PC-9 (cell line): ENCODE measurements at regions not wholly inside any gene's neighbourhood (a gene's known extent, or its start where the extent isn't known, plus 50 kb on each side); places are given as distances from the start of the nearest gene placed in this dataset.

Experiments used
- BruUV-seq: library from RNA; stranded (reverse); fragments of 400-500 nt; replicated peaks from 2 replicates; lab custom pipeline; 2021; lab: Mats Ljungman, UMichigan
- CTCF ChIA-PET: fragments of 300-600 bp; sonication (Branson Sonifier 250); formaldehyde crosslinking; loops from one replicate; lab custom pipeline; 2022; ENCODE audit warnings: antibody characterized with exemption; lab: Charles Lee
- POLR2A ChIA-PET: fragments of 300-600 bp; sonication (Branson Sonifier 250); formaldehyde crosslinking; loops from one replicate; lab custom pipeline; 2022; ENCODE audit warnings: antibody characterized with exemption; ENCODE audit not compliant: unreplicated experiment; lab: Charles Lee
- DNase-seq, 2 experiments: peaks; one replicate each; pipeline versions ENCODE4 v3.0.0 to v3.0.0-alpha.2; 2015 to 2022; ENCODE audit warnings: mixed read lengths in 1 of 2
- H2AFZ ChIP-seq: fragments of 200-600 bp; sonication (generic); 2 replicates; pipeline ENCODE4 v1.8.1; 2017; ENCODE audit warnings: antibody characterized with exemption
- H3F3A ChIP-seq: fragments of 200-600 bp; sonication (generic); 2 replicates; pipeline ENCODE4 v1.8.1; 2017; ENCODE audit warnings: antibody characterized with exemption, mild to moderate bottlenecking, low read depth; ENCODE audit not compliant: insufficient read depth
- H3K27ac ChIP-seq: fragments of 200-600 bp; sonication (generic); 2 replicates; pipeline ENCODE4 v1.6.1; 2016; ENCODE audit warnings: mixed run types
- H3K27me3 ChIP-seq: fragments of 200-600 bp; sonication (generic); 2 replicates; pipeline ENCODE4 v1.6.1; 2016; ENCODE audit warnings: low read depth, mixed run types; ENCODE audit not compliant: insufficient read depth
- H3K36me3 ChIP-seq: fragments of 200-600 bp; sonication (generic); 2 replicates; pipeline ENCODE4 v1.6.1; 2016; ENCODE audit warnings: low read depth, mixed run types
- H3K4me1 ChIP-seq: fragments of 200-600 bp; sonication (generic); replicated peaks from 2 replicates; pipeline ENCODE4 v1.6.1; 2016; ENCODE audit warnings: mixed run types; ENCODE audit not compliant: insufficient read depth
- H3K4me2 ChIP-seq: fragments of 200-600 bp; sonication (generic); 2 replicates; pipeline ENCODE4 v1.6.1; 2017; ENCODE audit warnings: mixed run types
- H3K4me3 ChIP-seq: fragments of 200-600 bp; sonication (generic); 2 replicates; pipeline ENCODE4 v1.6.1; 2016; ENCODE audit warnings: mixed run types
- H3K79me2 ChIP-seq: fragments of 200-600 bp; sonication (generic); 2 replicates; pipeline ENCODE4 v1.6.1; 2017; ENCODE audit warnings: low read depth, mixed run types
- H3K9me2 ChIP-seq: fragments of 200-600 bp; sonication (generic); 2 replicates; pipeline ENCODE4 v1.8.1; 2017; ENCODE audit warnings: mild to moderate bottlenecking; ENCODE audit not compliant: insufficient read depth
- H3K9me3 ChIP-seq: fragments of 200-600 bp; sonication (generic); 2 replicates; pipeline ENCODE4 v1.8.1; 2016; ENCODE audit warnings: low read depth; ENCODE audit not compliant: insufficient read depth
- H4K20me1 ChIP-seq: fragments of 200-600 bp; sonication (generic); 2 replicates; pipeline ENCODE4 v1.8.1; 2017; ENCODE audit not compliant: insufficient read depth
- CTCF ChIP-seq: fragments of 200-600 bp; sonication (generic); conservative IDR thresholded peaks from 2 replicates; pipeline ENCODE4 v1.6.1; 2017; ENCODE audit warnings: mixed run types, antibody characterized with exemption, mild to moderate bottlenecking, moderate library complexity
- EZH2 ChIP-seq: fragments of 200-600 bp; sonication (generic); IDR thresholded peaks from 2 replicates; pipeline ENCODE4 v1.8.0; 2017; ENCODE audit warnings: antibody characterized with exemption, low read depth
- intact Hi-C: fragments of 100-400 bp; cut with micrococcal nuclease; formaldehyde crosslinking; loops from one replicate; pipeline ENCODE4 v1.10.0; 2022; ENCODE audit not compliant: unreplicated experiment

GRCh38 chr1:215358356-215358755, 208.7 kb upstream of the KCTD3 start:
- no peaks in the 10 kb centered on the region for H3K79me2 ChIP-seq
- H2AFZ ChIP-seq: no peak overlapping the region
- intact Hi-C loops: no loop called here
- ChIA-PET POLR2A (no interaction called here), CTCF (no interaction called here)
- no peaks in the 10 kb centered on the region for H3K9me2 ChIP-seq
- H3K4me2 ChIP-seq: no peak overlapping the region
- H3K4me1 ChIP-seq: no peaks in the 10 kb centered on the region
- no peaks in the 10 kb centered on the region for H3F3A ChIP-seq
- no peaks in the 10 kb centered on the region for H4K20me1 ChIP-seq
- H3K4me3 ChIP-seq: no peak overlapping the region
- H3K9me3 ChIP-seq: 0 out of 2 replicates have a peak, but pooled peaks cover 7% of the 10 kb centered on the region
- no peaks in the 10 kb centered on the region for H3K27me3 ChIP-seq
- TF ChIP-seq EZH2: no peak
- TF ChIP-seq CTCF: no peak
- BruUV-seq: no TSS peak
- no peak for DNase-seq
- no peak overlapping the region for H3K27ac ChIP-seq
- H3K36me3 ChIP-seq: no peaks in the 10 kb centered on the region

- no peaks in the 10 kb centered on the region for H3K4me1 ChIP-seq
- H4K20me1 ChIP-seq: no peaks in the 10 kb centered on the region
- H3K79me2 ChIP-seq: no peaks in the 10 kb centered on the region
- DNase-seq: no peak
- CTCF ChIA-PET: no interaction called here
- no peaks in the 10 kb centered on the region for H3K9me3 ChIP-seq
- no peak overlapping the region for H2AFZ ChIP-seq
- H3K27me3 ChIP-seq: no peaks in the 10 kb centered on the region
- no TSS peak for BruUV-seq
- no peak overlapping the region for H3K27ac ChIP-seq
- H3F3A ChIP-seq: no peaks in the 10 kb centered on the region
- no peaks in the 10 kb centered on the region for H3K36me3 ChIP-seq
- TF ChIP-seq EZH2 (no peak), CTCF (no peak)
- no peak overlapping the region for H3K4me2 ChIP-seq
- H3K9me2 ChIP-seq: no peaks in the 10 kb centered on the region
- intact Hi-C loops: no loop called here
- no peak overlapping the region for H3K4me3 ChIP-seq
- POLR2A ChIA-PET: no interaction called here
Measured at GRCh38 chr1:215360031-215360430, 207.1 kb upstream of the KCTD3 start.

GRCh38 chr1:215360758-215361157, 206.3 kb upstream of the KCTD3 start:
- no peaks in the 10 kb centered on the region for H3K9me3 ChIP-seq
- no peaks in the 10 kb centered on the region for H3K79me2 ChIP-seq
- H2AFZ ChIP-seq: no peak overlapping the region
- no TSS peak for BruUV-seq
- ChIA-PET CTCF (no interaction called here), POLR2A (interaction anchor here (0.7 kb wide), 1 partner anchor 21 kb away, joined by 6 read pairs; no protein-coding TSS in a partner anchor)
- no peak overlapping the region for H3K27ac ChIP-seq
- H3F3A ChIP-seq: no peaks in the 10 kb centered on the region
- no peaks in the 10 kb centered on the region for H4K20me1 ChIP-seq
- no peak overlapping the region for H3K4me3 ChIP-seq
- no peaks in the 10 kb centered on the region for H3K27me3 ChIP-seq
- H3K9me2 ChIP-seq: no peaks in the 10 kb centered on the region
- intact Hi-C loops: no loop called here
- TF ChIP-seq CTCF (no peak), EZH2 (no peak)
- no peak overlapping the region for H3K4me2 ChIP-seq
- DNase-seq: no peak
- no peaks in the 10 kb centered on the region for H3K4me1 ChIP-seq
- H3K36me3 ChIP-seq: no peaks in the 10 kb centered on the region
